IMR-90 (cell line): ENCODE measurements at regions not wholly inside any gene's neighbourhood (a gene's known extent, or its start where the extent isn't known, plus 50 kb on each side); places are given as distances from the start of the nearest gene placed in this dataset.

ENCODE experiments used
- ATAC-seq: fragments of 200-7000 bp; cut with Tn5 transposase; 2 replicates; pipeline ENCODE4 v1.9.1; 2020; ENCODE audit warnings: low read depth, mild to moderate bottlenecking, moderate library complexity
- BruUV-seq: library from RNA; stranded (reverse); fragments of 400-500 nt; replicated peaks from 2 replicates; lab custom pipeline; 2021; lab: Mats Ljungman, UMichigan
- CTCF ChIA-PET: fragments of 300-600 bp; formaldehyde crosslinking; extraction: SDS; loops from one replicate; lab custom pipeline; 2021; ENCODE audit warnings: antibody characterized with exemption; lab: Yijun Ruan, JAX
- POLR2A ChIA-PET: fragments of 300-600 bp; sonication (Branson Sonifier 250); formaldehyde crosslinking; loops from one replicate; lab custom pipeline; 2022; ENCODE audit warnings: antibody characterized with exemption; ENCODE audit not compliant: unreplicated experiment; lab: Charles Lee
- DNase-seq: peaks from one replicate; pipeline ENCODE4 v3.0.0; 2013
- H2AFZ ChIP-seq: replicated peaks from 2 replicates; pipeline ENCODE3; 2013; ENCODE audit warnings: low read length, mild to moderate bottlenecking; ENCODE audit not compliant: poor library complexity
- H2AK5ac ChIP-seq: 2 replicates; pipeline ENCODE4 v1.6.1; 2013; ENCODE audit warnings: low read depth, low read length, inconsistent platforms
- H2AK9ac ChIP-seq: replicated peaks from 2 replicates; pipeline ENCODE3; 2013; ENCODE audit warnings: mild to moderate bottlenecking, low read depth, low read length, moderate library complexity; ENCODE audit not compliant: poor library complexity
- H2BK120ac ChIP-seq: 2 replicates; pipeline ENCODE4 v1.6.1; 2013; ENCODE audit warnings: low read depth, low read length, inconsistent platforms
- H2BK15ac ChIP-seq: 3 replicates; pipeline ENCODE4 v1.6.1; 2013; ENCODE audit warnings: low read depth, low read length, inconsistent platforms
- H2BK20ac ChIP-seq: 2 replicates; pipeline ENCODE4 v1.6.1; 2013; ENCODE audit warnings: low read depth, mild to moderate bottlenecking, inconsistent platforms, low read length, moderate library complexity
- H2BK5ac ChIP-seq: 2 replicates; pipeline ENCODE4 v1.6.1; 2013; ENCODE audit warnings: mild to moderate bottlenecking, low read depth, low read length, inconsistent platforms; ENCODE audit not compliant: poor library complexity, severe bottlenecking
- H3K14ac ChIP-seq: replicated peaks from 2 replicates; pipeline ENCODE4 v1.6.1; 2013; ENCODE audit warnings: low read depth, low read length, inconsistent platforms
- H3K18ac ChIP-seq: 2 replicates; pipeline ENCODE4 v1.6.1; 2013; ENCODE audit warnings: low read depth, low read length, control low read depth
- H3K23ac ChIP-seq: 2 replicates; pipeline ENCODE4 v1.6.1; 2013; ENCODE audit warnings: low read depth, low read length, inconsistent platforms
- H3K27ac ChIP-seq: 2 replicates; pipeline ENCODE4 v1.5.1; 2013; ENCODE audit warnings: mild to moderate bottlenecking, control low read depth, low read length; ENCODE audit not compliant: insufficient read depth
- H3K27me3 ChIP-seq: 2 replicates; pipeline ENCODE4 v1.6.1; 2013; ENCODE audit warnings: low read length; ENCODE audit not compliant: control insufficient read depth, insufficient read depth
- H3K36me3 ChIP-seq: 2 replicates; pipeline ENCODE4 v1.6.1; 2013; ENCODE audit warnings: low read length, mixed read lengths; ENCODE audit not compliant: control insufficient read depth, insufficient read depth
- H3K4ac ChIP-seq: 2 replicates; pipeline ENCODE4 v1.6.1; 2013; ENCODE audit warnings: low read depth, low read length, inconsistent platforms
- H3K4me1 ChIP-seq: 2 replicates; pipeline ENCODE4 v1.6.1; 2013; ENCODE audit warnings: low read length, mixed read lengths; ENCODE audit not compliant: control insufficient read depth, insufficient read depth
- H3K4me2 ChIP-seq: 2 replicates; pipeline ENCODE4 v1.6.1; 2013; ENCODE audit warnings: low read depth, mild to moderate bottlenecking, control low read depth, low read length, moderate library complexity
- H3K4me3 ChIP-seq: 2 replicates; pipeline ENCODE4 v1.5.1; 2013; ENCODE audit warnings: low read depth, mild to moderate bottlenecking, control low read depth, low read length, moderate library complexity; ENCODE audit not compliant: insufficient read depth
- H3K56ac ChIP-seq: 2 replicates; pipeline ENCODE4 v1.6.1; 2013; ENCODE audit warnings: low read length, inconsistent platforms; ENCODE audit not compliant: insufficient read depth; ENCODE audit errors: extremely low read depth
- H3K79me1 ChIP-seq, 2 experiments: 2 replicates each; pipeline ENCODE4 v1.6.1; 2013; ENCODE audit warnings: low read length in 2 of 2, inconsistent platforms in 1 of 2, low read depth in 1 of 2
- H3K9ac ChIP-seq: 2 replicates; pipeline ENCODE4 v1.6.1; 2013; ENCODE audit warnings: low read depth, low read length, control low read depth
- H3K9me1 ChIP-seq: 2 replicates; pipeline ENCODE4 v1.6.1; 2013; ENCODE audit warnings: low read length, inconsistent platforms; ENCODE audit not compliant: insufficient read depth
- H3K9me3 ChIP-seq: 2 replicates; pipeline ENCODE4 v1.6.1; 2013; ENCODE audit warnings: low read length; ENCODE audit not compliant: control insufficient read depth, insufficient read depth
- H4K20me1 ChIP-seq: 2 replicates; pipeline ENCODE4 v1.6.1; 2013; ENCODE audit warnings: low read length, inconsistent platforms; ENCODE audit not compliant: insufficient read depth
- H4K5ac ChIP-seq: 2 replicates; pipeline ENCODE4 v1.6.1; 2013; ENCODE audit warnings: mild to moderate bottlenecking, low read depth, low read length, control low read depth
- H4K8ac ChIP-seq, 2 experiments: 2 replicates each; pipeline ENCODE4 v1.6.1; 2013; ENCODE audit warnings: low read depth in 2 of 2, low read length in 2 of 2, control low read depth in 1 of 2, inconsistent platforms in 1 of 2
- H4K91ac ChIP-seq: 2 replicates; pipeline ENCODE4 v1.6.1; 2013; ENCODE audit warnings: low read depth, low read length, inconsistent platforms; ENCODE audit not compliant: insufficient read depth
- BHLHE40 ChIP-seq: fragments of 150-350 bp; IDR thresholded peaks from 2 replicates; pipeline ENCODE4 v1.6.1; 2016; ENCODE audit warnings: mild to moderate bottlenecking, low read depth, low read length
- CEBPB ChIP-seq: IDR thresholded peaks from 2 replicates; pipeline ENCODE4 v1.6.1; 2012; ENCODE audit warnings: low read depth, low read length, improper control_type of control experiment
- CHD1 ChIP-seq: IDR thresholded peaks from 2 replicates; pipeline ENCODE4 v1.6.1; 2012; ENCODE audit warnings: low read depth, low read length, improper control_type of control experiment
- CTCF ChIP-seq: conservative IDR thresholded peaks from 2 replicates; pipeline ENCODE4 v1.5.1; 2012; ENCODE audit warnings: mild to moderate bottlenecking, low read depth, low read length, improper control_type of control experiment
- ELK1 ChIP-seq: fragments of 150-350 bp; IDR thresholded peaks from 2 replicates; pipeline ENCODE4 v1.6.1; 2016; ENCODE audit warnings: low read depth, mild to moderate bottlenecking, low read length, moderate library complexity, borderline replicate concordance
- FOS ChIP-seq: fragments of 150-350 bp; IDR thresholded peaks from 2 replicates; pipeline ENCODE4 v1.6.1; 2016; ENCODE audit warnings: low read depth, low read length
- MAFK ChIP-seq: IDR thresholded peaks from 2 replicates; pipeline ENCODE4 v1.6.1; 2012; ENCODE audit warnings: low read depth, low read length, improper control_type of control experiment
- MAZ ChIP-seq: IDR thresholded peaks from 2 replicates; pipeline ENCODE4 v1.6.1; 2012; ENCODE audit warnings: low read depth, mild to moderate bottlenecking, low read length, improper control_type of control experiment, moderate library complexity, borderline replicate concordance
- MXI1 ChIP-seq: IDR thresholded peaks from 2 replicates; pipeline ENCODE4 v1.6.1; 2012; ENCODE audit warnings: low read depth, mild to moderate bottlenecking, low read length, moderate library complexity, borderline replicate concordance
- NFE2L2 ChIP-seq: fragments of 150-350 bp; IDR thresholded peaks from 2 replicates; pipeline ENCODE4 v1.6.1; 2016; ENCODE audit warnings: low read depth, mild to moderate bottlenecking, low read length
- POLR2A ChIP-seq: IDR thresholded peaks from 2 replicates; pipeline ENCODE4 v1.6.1; 2012; ENCODE audit warnings: mild to moderate bottlenecking, low read depth, low read length
- RAD21 ChIP-seq: IDR thresholded peaks from 2 replicates; pipeline ENCODE4 v1.6.1; 2012; ENCODE audit warnings: low read length, improper control_type of control experiment
- RCOR1 ChIP-seq: IDR thresholded peaks from 2 replicates; pipeline ENCODE4 v1.6.1; 2012; ENCODE audit warnings: mild to moderate bottlenecking, low read length, improper control_type of control experiment; ENCODE audit not compliant: insufficient replicate concordance
- RFX5 ChIP-seq: IDR thresholded peaks from 2 replicates; pipeline ENCODE4 v1.8.0; 2012; ENCODE audit warnings: low read depth, mild to moderate bottlenecking, low read length, moderate library complexity
- SMC3 ChIP-seq: fragments of 150-350 bp; IDR thresholded peaks from 2 replicates; pipeline ENCODE4 v1.6.1; 2016; ENCODE audit warnings: low read depth, mild to moderate bottlenecking, antibody characterized with exemption, low read length, moderate library complexity
- USF2 ChIP-seq: fragments of 150-350 bp; IDR thresholded peaks from 2 replicates; pipeline ENCODE4 v1.6.1; 2017; ENCODE audit warnings: mild to moderate bottlenecking, antibody characterized with exemption, low read length, low read depth
- WGBS, 2 experiments: methylation state at CpG; one replicate each; pipeline versions ENCODE4 v1.1.5 to v1.1.7; 2013; ENCODE audit warnings: missing lambda C conversion rate in 2 of 2; ENCODE audit not compliant: insufficient read length in 1 of 2; ENCODE audit errors: extremely low coverage in 2 of 2; 5-methylcytosine and 5-hydroxymethylcytosine counted together
- dilution Hi-C: fragments of 300-500 bp; cut with HindIII; formaldehyde crosslinking; loops from one replicate; pipeline ENCODE4 v1.14.3; 2018; ENCODE audit warnings: low sequenced_read_pairs; ENCODE audit not compliant: unreplicated experiment
- in situ Hi-C: fragments of 300-500 bp; cut with MboI; formaldehyde crosslinking; loops from 3 replicates; pipeline ENCODE4 v1.14.3; 2019; ENCODE audit warnings: low sequenced_read_pairs, inconsistent platforms, mixed read lengths
- intact Hi-C: fragments of 100-400 bp; cut with micrococcal nuclease; formaldehyde crosslinking; loops from 2 replicates; pipeline ENCODE4 v1.10.0; 2022

GRCh38 chr16:31697744-31698125 is 170.0 kb downstream of the AHSP start:
- H2BK120ac ChIP-seq, result no peak overlapping the region
- no peaks in the 10 kb centered on the region for H3K4me1 ChIP-seq
- no peak overlapping the region for H3K27ac ChIP-seq
- no peak overlapping the region for H3K14ac ChIP-seq
- POLR2A ChIA-PET, result no interaction called here
- dilution Hi-C loops (no loop called here), in situ Hi-C loops (no loop called here), intact Hi-C loops (loop anchor here (1.0 to 10.0 kb wide), 4 partner anchors 171 to 745 kb away; partner anchors contain the start of genes PYDC1, RUSF1 and TRIM72)
- no peak overlapping the region for H4K5ac ChIP-seq
- no peak overlapping the region for H3K23ac ChIP-seq
- H4K20me1 ChIP-seq, result no peaks in the 10 kb centered on the region
- no peak overlapping the region for H3K4me2 ChIP-seq
- no peak overlapping the region for H3K9ac ChIP-seq
- no peak overlapping the region for H3K18ac ChIP-seq
- H3K36me3 ChIP-seq, result no peaks in the 10 kb centered on the region
- ATAC-seq (no peak), DNase-seq (no peak)
- H4K8ac ChIP-seq, result no peak overlapping the region
- CTCF ChIA-PET, result no interaction called here
- no peak overlapping the region for H2AK9ac ChIP-seq
- no peak overlapping the region for H2AFZ ChIP-seq
- peaks cover 3 to 10% of the 10 kb centered on the region in 2 experiments; a peak in 3 of 4 replicates for H3K79me1 ChIP-seq
- no peak overlapping the region for H2BK15ac ChIP-seq
- no peak overlapping the region for H3K4ac ChIP-seq
- no peaks in the 10 kb centered on the region; the same call in 1 of the 2 replicates for H3K27me3 ChIP-seq
- no TSS peak for BruUV-seq
- H3K56ac ChIP-seq, result no peak overlapping the region
- no CpG with 5 or more reads among the region's 4 CpGs for WGBS, 2 experiments
- no peak overlapping the region for H4K91ac ChIP-seq
- no peak overlapping the region for H2BK5ac ChIP-seq
- H3K9me3 ChIP-seq, result no peaks in the 10 kb centered on the region
- TF ChIP-seq FOS (no peak), MAFK (no peak), SMC3 (no peak), POLR2A (no peak), NFE2L2 (no peak), CEBPB (no peak), BHLHE40 (no peak), MAZ (no peak), CTCF (no peak), RCOR1 (no peak), ELK1 (no peak), RFX5 (no peak), CHD1 (no peak), RAD21 (no peak), MXI1 (no peak), USF2 (no peak)
- H3K4me3 ChIP-seq, result no peak overlapping the region
- H2AK5ac ChIP-seq, result no peak overlapping the region
- H2BK20ac ChIP-seq, result no peak overlapping the region
- H3K9me1 ChIP-seq, result peaks cover 4% of the 10 kb centered on the region
